Neuronal stem cell (in vitro differentiated cells): ENCODE measurements at regions not wholly inside any gene's neighbourhood (a gene's known extent, or its start where the extent isn't known, plus 50 kb on each side); places are given as distances from the start of the nearest gene placed in this dataset.

Experiments
- DNase-seq: peaks from one replicate; pipeline ENCODE4 v3.0.0-alpha.2; 2013; ENCODE audit warnings: low spot score
- H2AFZ ChIP-seq: one replicate; pipeline ENCODE4 v1.6.1; 2013; ENCODE audit warnings: mild to moderate bottlenecking, low read length, inconsistent platforms
- H2AK5ac ChIP-seq: 2 replicates; pipeline ENCODE4 v1.6.1; 2013; ENCODE audit warnings: low read depth, mild to moderate bottlenecking, inconsistent platforms, low read length, moderate library complexity, mixed read lengths
- H2BK120ac ChIP-seq: 2 replicates; pipeline ENCODE4 v1.6.1; 2013; ENCODE audit warnings: low read depth, mild to moderate bottlenecking, inconsistent platforms, low read length, moderate library complexity, mixed read lengths
- H2BK12ac ChIP-seq: one replicate; pipeline ENCODE4 v1.6.1; 2013; ENCODE audit warnings: low read length, inconsistent platforms
- H2BK15ac ChIP-seq: 2 replicates; pipeline ENCODE4 v1.6.1; 2013; ENCODE audit warnings: mild to moderate bottlenecking, low read length, inconsistent platforms, mixed read lengths
- H2BK5ac ChIP-seq: one replicate; pipeline ENCODE4 v1.6.1; 2013; ENCODE audit warnings: inconsistent platforms, mild to moderate bottlenecking, low read length, moderate library complexity
- H3K14ac ChIP-seq: one replicate; pipeline ENCODE4 v1.6.1; 2013; ENCODE audit warnings: low read length, inconsistent platforms
- H3K18ac ChIP-seq: 2 replicates; pipeline ENCODE4 v1.6.1; 2013; ENCODE audit warnings: low read length, inconsistent platforms
- H3K23ac ChIP-seq: 2 replicates; pipeline ENCODE4 v1.6.1; 2013; ENCODE audit warnings: low read depth, mild to moderate bottlenecking, mixed read lengths, low read length, inconsistent platforms; ENCODE audit not compliant: poor library complexity
- H3K27ac ChIP-seq: replicated peaks from 3 replicates; pipeline ENCODE4 v1.5.1; 2013; ENCODE audit warnings: low read length, inconsistent platforms
- H3K27me3 ChIP-seq, 3 experiments: 2 replicates each; pipeline ENCODE4 v1.6.1; 2013; ENCODE audit warnings: low read length in 3 of 3, mild to moderate bottlenecking in 2 of 3, inconsistent platforms in 1 of 3, low read depth in 1 of 3, mixed read lengths in 1 of 3, moderate library complexity in 1 of 3; ENCODE audit not compliant: control insufficient read depth in 3 of 3, insufficient read depth in 3 of 3
- H3K36me3 ChIP-seq, 2 donors: replicated peaks in 1 of 2; 2 replicates each; pipeline ENCODE4 v1.6.1; 2013; ENCODE audit warnings: low read length in 2 of 2; ENCODE audit not compliant: control insufficient read depth in 2 of 2, insufficient read depth in 2 of 2
- H3K4ac ChIP-seq: 2 replicates; pipeline ENCODE4 v1.6.1; 2013; ENCODE audit warnings: inconsistent platforms, mild to moderate bottlenecking, low read length, moderate library complexity
- H3K4me1 ChIP-seq, 2 donors: 1 replicate in 1 of 2; 2 replicates in 1 of 2; pipeline ENCODE4 v1.6.1; 2013; ENCODE audit warnings: low read length in 2 of 2, low read depth in 1 of 2; ENCODE audit not compliant: control insufficient read depth in 2 of 2, insufficient read depth in 1 of 2
- H3K4me2 ChIP-seq: one replicate; pipeline ENCODE4 v1.6.1; 2013; ENCODE audit warnings: mild to moderate bottlenecking, low read length, inconsistent platforms; ENCODE audit not compliant: insufficient read depth, poor library complexity, severe bottlenecking
- H3K4me3 ChIP-seq, 2 donors: 2 replicates each; pipeline ENCODE4 v1.5.1; 2013; ENCODE audit warnings: low read length in 2 of 2, mild to moderate bottlenecking in 2 of 2, inconsistent platforms in 1 of 2, moderate library complexity in 1 of 2
- H3K79me1 ChIP-seq: one replicate; pipeline ENCODE4 v1.6.1; 2013; ENCODE audit warnings: low read depth, mild to moderate bottlenecking, inconsistent platforms, low read length, moderate library complexity
- H3K9ac ChIP-seq: one replicate; pipeline ENCODE4 v1.6.1; 2013; ENCODE audit warnings: mild to moderate bottlenecking, low read depth, low read length, inconsistent platforms; ENCODE audit not compliant: poor library complexity
- H3K9me3 ChIP-seq, 2 donors: replicated peaks in 1 of 2; 2 replicates each; pipeline versions ENCODE3 to v1.6.1; 2013; ENCODE audit warnings: low read length in 2 of 2, mild to moderate bottlenecking in 2 of 2, inconsistent platforms in 1 of 2, low read depth in 1 of 2, mixed read lengths in 1 of 2, moderate library complexity in 1 of 2; ENCODE audit not compliant: control insufficient read depth in 2 of 2, insufficient read depth in 1 of 2
- H4K8ac ChIP-seq: one replicate; pipeline ENCODE4 v1.6.1; 2013; ENCODE audit warnings: low read depth, mild to moderate bottlenecking, inconsistent platforms, low read length, moderate library complexity
- H4K91ac ChIP-seq: one replicate; pipeline ENCODE4 v1.6.1; 2013; ENCODE audit warnings: low read length, low read depth, mild to moderate bottlenecking, inconsistent platforms; ENCODE audit not compliant: poor library complexity
- WGBS, 2 donors: extraction: QIAGEN DNeasy Blood & Tissue Kit; methylation state at CpG; one replicate each; pipeline ENCODE4 v1.1.7; 2013; ENCODE audit warnings: missing lambda C conversion rate in 2 of 2, mixed read lengths in 1 of 2; ENCODE audit not compliant: insufficient read length in 2 of 2, insufficient replicate concordance in 1 of 2; ENCODE audit errors: extremely low coverage in 2 of 2; 5-methylcytosine and 5-hydroxymethylcytosine counted together

DNA sequence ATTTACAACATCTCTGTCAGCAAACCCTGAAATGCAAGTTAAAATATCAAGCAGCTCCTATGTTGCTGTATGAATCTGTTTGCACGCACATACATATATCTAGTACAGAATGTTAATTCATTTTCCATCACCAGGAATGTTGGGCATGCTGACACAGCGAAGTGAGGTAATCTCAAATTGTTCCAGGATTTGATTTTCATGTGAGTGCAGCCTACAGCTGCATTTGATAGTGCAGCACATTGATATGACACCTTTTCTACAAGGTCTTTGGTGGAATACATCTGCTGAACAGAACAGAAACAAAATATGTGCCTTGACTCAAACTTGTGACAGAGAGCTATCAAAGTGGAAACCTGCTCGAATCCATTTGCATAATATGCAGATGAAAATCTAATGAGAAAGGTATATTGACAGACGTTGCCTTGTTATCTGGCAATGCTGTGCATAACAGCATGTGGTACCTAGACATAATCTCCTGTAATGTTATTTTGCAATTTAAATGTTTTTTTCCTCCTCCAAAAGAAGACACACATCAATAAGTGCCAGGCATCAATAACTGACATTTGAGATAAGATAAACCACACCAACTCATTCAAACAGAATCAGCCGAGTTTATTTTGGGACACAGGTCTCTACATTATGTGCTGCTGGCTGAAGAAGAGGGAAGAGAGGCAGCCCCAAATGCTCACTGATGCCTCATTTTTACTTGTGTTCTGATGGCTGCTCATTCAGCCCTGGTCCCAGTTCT, 512.2 kb downstream of the ZNF608 start:
- peaks cover 0 to 45% of the 10 kb centered on the region in 2 donors for H3K4me1 ChIP-seq
- H3K36me3 ChIP-seq = no peaks in the 10 kb centered on the region
- H2AFZ ChIP-seq = no peak overlapping the region
- no peak overlapping the region for H2AK5ac ChIP-seq
- H3K27me3 ChIP-seq = no peaks in the 10 kb centered on the region
- no peak overlapping the region for H3K23ac ChIP-seq
- no peak overlapping the region for H2BK15ac ChIP-seq
- no peak overlapping the region for H3K9ac ChIP-seq
- H4K8ac ChIP-seq = no peak overlapping the region
- H3K4me2 ChIP-seq = no peak overlapping the region
- no peak overlapping the region for H3K27ac ChIP-seq
- DNase-seq = no peak
- no peak overlapping the region for H2BK5ac ChIP-seq
- no CpG with 5 or more reads among the region's 5 CpGs for WGBS, 2 donors
- H3K4me3 ChIP-seq = no peak overlapping the region
- H3K4ac ChIP-seq = no peak overlapping the region
- no peak overlapping the region for H3K14ac ChIP-seq
- H3K9me3 ChIP-seq = peaks cover 0 to 6% of the 10 kb centered on the region in 2 donors
- no peak overlapping the region for H2BK120ac ChIP-seq
- no peaks in the 10 kb centered on the region for H3K79me1 ChIP-seq
- H3K18ac ChIP-seq = no peak overlapping the region
- no peak overlapping the region for H2BK12ac ChIP-seq
- no peak overlapping the region for H4K91ac ChIP-seq

DNA sequence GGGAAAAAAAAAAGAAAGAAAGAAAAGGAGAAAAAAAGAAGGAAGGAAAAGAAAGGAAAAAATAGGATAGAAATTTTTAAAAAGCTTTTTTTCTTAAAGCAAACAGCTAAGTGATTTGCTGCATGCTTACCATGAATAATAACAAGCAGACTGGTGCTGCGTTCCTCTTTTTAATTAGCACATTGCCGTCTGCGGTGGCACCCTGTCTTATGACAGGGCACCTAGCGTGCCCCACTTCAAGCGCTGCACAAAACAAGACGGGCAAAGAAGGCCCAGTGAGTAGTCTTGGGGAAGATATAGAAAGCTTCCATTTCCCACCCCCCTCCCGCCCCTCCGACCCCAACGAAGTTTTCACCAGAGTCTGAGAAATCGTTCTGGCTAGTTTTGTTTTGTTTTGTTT, 513.9 kb downstream of the ZNF608 start:
- Histone ChIP-seq H3K36me3 (no peaks in the 10 kb centered on the region), H3K4me2 (no peak overlapping the region), H2AK5ac (no peak overlapping the region), H3K4me3 (no peak overlapping the region), H2BK12ac (no peak overlapping the region), H3K4me1 (peaks cover 0 to 45% of the 10 kb centered on the region in 2 donors), H2BK120ac (no peak overlapping the region), H3K23ac (no peak overlapping the region), H2AFZ (no peak overlapping the region), H3K18ac (no peak overlapping the region), H3K27ac (no peak overlapping the region), H3K9ac (no peak overlapping the region), H4K8ac (no peak overlapping the region), H2BK5ac (no peak overlapping the region), H2BK15ac (no peak overlapping the region), H3K79me1 (no peaks in the 10 kb centered on the region), H3K9me3 (peaks cover 0 to 18% of the 10 kb centered on the region in 2 donors), H4K91ac (no peak overlapping the region), H3K14ac (no peak overlapping the region), H3K4ac (no peak overlapping the region), H3K27me3 (no peaks in the 10 kb centered on the region)
- DNase-seq = no peak
- WGBS, 2 donors = no CpG with 5 or more reads among the region's 10 CpGs

DNA sequence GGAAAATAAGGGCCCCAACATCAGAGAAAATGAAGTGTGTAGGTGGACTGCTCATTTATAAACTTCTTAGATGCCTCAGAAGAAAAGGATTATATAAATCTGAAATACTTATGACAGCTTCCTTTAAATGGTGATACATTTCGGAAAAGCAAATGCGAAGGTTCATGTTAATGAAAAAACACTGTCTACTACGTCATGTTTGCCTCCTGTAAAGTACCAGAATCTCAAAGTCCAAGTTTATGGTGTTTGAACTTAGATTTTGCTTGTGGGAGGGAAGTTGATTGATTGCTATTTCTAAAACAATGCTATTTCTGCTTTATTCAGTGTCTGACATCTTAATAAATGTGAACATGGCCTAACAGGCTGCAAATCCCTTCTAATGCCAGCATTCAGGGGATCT, 514.6 kb downstream of the ZNF608 start:
- H3K4me1 ChIP-seq = peaks cover 0 to 38% of the 10 kb centered on the region in 2 donors
- no peak overlapping the region for H4K8ac ChIP-seq
- no peak overlapping the region for H3K27ac ChIP-seq
- H3K79me1 ChIP-seq = no peaks in the 10 kb centered on the region
- H3K9ac ChIP-seq = no peak overlapping the region
- no peaks in the 10 kb centered on the region for H3K36me3 ChIP-seq
- peaks cover 0 to 18% of the 10 kb centered on the region in 2 donors for H3K9me3 ChIP-seq
- H3K4me3 ChIP-seq = no peak overlapping the region
- DNase-seq = no peak
- H2BK15ac ChIP-seq = no peak overlapping the region
- H4K91ac ChIP-seq = no peak overlapping the region
- H3K23ac ChIP-seq = no peak overlapping the region
- no peak overlapping the region for H2AK5ac ChIP-seq
- no peaks in the 10 kb centered on the region for H3K27me3 ChIP-seq
- peak overlapping the region; percentile 52 for H2AFZ ChIP-seq
- H2BK120ac ChIP-seq = no peak overlapping the region
- no peak overlapping the region for H2BK12ac ChIP-seq
- H3K18ac ChIP-seq = no peak overlapping the region
- H3K14ac ChIP-seq = no peak overlapping the region
- no peak overlapping the region for H2BK5ac ChIP-seq
- WGBS, 2 donors = no CpG with 5 or more reads among the region's 3 CpGs
- H3K4ac ChIP-seq = no peak overlapping the region
- H3K4me2 ChIP-seq = no peak overlapping the region

DNA sequence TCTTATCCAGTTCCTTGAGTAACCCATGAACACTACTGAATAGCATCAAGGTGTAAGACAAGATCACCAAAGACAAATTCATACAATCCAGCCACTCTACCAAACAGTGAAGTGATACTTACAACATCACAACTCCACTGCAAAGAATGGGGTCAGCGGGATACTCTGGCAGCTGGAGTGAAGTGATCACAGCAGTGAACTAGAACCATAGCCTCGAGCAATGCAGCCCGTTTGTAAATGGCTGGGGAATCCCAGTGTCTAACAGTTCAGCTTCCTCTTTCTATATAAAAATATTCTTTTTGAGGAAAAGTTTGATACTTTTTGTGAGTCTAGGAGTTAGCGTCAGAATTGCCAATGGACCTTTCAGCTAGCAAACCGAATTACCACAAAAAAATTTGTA, 515.2 kb downstream of the ZNF608 start:
- Histone ChIP-seq H3K4me3 (no peak overlapping the region), H3K27me3 (no peaks in the 10 kb centered on the region), H2BK5ac (no peak overlapping the region), H3K79me1 (no peaks in the 10 kb centered on the region), H3K18ac (no peak overlapping the region), H2BK15ac (no peak overlapping the region), H2AK5ac (no peak overlapping the region), H4K8ac (no peak overlapping the region), H3K4ac (no peak overlapping the region), H3K9me3 (peaks cover 0 to 18% of the 10 kb centered on the region in 2 donors), H3K4me1 (peaks cover 0 to 32% of the 10 kb centered on the region in 2 donors), H3K9ac (no peak overlapping the region), H3K14ac (no peak overlapping the region), H3K36me3 (no peaks in the 10 kb centered on the region), H3K27ac (no peak overlapping the region), H2BK12ac (no peak overlapping the region), H3K23ac (no peak overlapping the region), H3K4me2 (no peak overlapping the region), H2BK120ac (no peak overlapping the region), H4K91ac (no peak overlapping the region), H2AFZ (no peak overlapping the region)
- no peak for DNase-seq
- WGBS, 2 donors = no CpG with 5 or more reads among the region's 5 CpGs
